Brain microvascular endothelial cell (primary cell): ENCODE measurements at regions not wholly inside any gene's neighbourhood (a gene's known extent, or its start where the extent isn't known, plus 50 kb on each side); places are given as distances from the start of the nearest gene placed in this dataset.

Experiments used
- DNase-seq: peaks from one replicate; pipeline ENCODE4 v3.0.0-alpha.2; 2020
- H3K27ac ChIP-seq: fragments of 250-450 bp; sonication (Bioruptor Pico); 2 replicates; pipeline ENCODE4 v1.5.1; 2020; ENCODE audit warnings: mild to moderate bottlenecking, moderate library complexity
- H3K27me3 ChIP-seq: fragments of 250-450 bp; sonication (Bioruptor Pico); replicated peaks from 2 replicates; pipeline ENCODE4 v1.5.1; 2020; ENCODE audit warnings: mild to moderate bottlenecking
- H3K36me3 ChIP-seq: fragments of 250-450 bp; sonication (Bioruptor Pico); replicated peaks from 2 replicates; pipeline ENCODE4 v1.5.1; 2020; ENCODE audit warnings: mild to moderate bottlenecking
- H3K4me3 ChIP-seq: 2 replicates; pipeline ENCODE4 v1.5.1; 2011; ENCODE audit warnings: low read depth, mild to moderate bottlenecking, control low read depth, low read length, moderate library complexity
- in situ Hi-C: cut with HindIII; loops from 2 replicates; pipeline ENCODE4 v1.10.0; 2017; ENCODE audit warnings: low sequenced_read_pairs, low pct_ligation_motif_present
- TF ChIP-seq, protein P1 (sequence below): IDR thresholded peaks from 2 replicates; pipeline ENCODE4 v1.5.1; 2011; ENCODE audit warnings: low read depth, mild to moderate bottlenecking, moderate library complexity, low read length, control low read depth, inconsistent platforms; ENCODE audit errors: missing control alignments

DNA sequence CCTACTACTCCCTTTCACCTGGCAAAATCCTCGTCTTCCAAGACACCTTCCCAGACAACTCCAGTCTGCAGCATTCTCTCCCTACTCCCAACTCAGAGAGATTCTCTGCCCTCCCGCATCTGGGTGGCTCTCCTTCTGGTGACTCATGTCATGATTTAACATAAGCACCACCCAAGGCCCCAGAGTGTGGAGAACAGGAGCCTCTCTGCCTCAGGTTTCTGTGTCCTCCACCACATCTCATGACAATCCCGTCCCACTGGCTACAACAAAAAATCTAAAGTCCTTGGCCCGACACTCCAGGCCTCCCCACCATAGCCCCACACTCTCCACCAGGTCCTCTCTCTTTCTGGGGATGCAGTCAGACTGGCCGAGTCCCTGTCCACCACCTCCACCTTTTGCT is 197.1 kb downstream of the BCL11A start:
- TF ChIP-seq, protein P1, sequence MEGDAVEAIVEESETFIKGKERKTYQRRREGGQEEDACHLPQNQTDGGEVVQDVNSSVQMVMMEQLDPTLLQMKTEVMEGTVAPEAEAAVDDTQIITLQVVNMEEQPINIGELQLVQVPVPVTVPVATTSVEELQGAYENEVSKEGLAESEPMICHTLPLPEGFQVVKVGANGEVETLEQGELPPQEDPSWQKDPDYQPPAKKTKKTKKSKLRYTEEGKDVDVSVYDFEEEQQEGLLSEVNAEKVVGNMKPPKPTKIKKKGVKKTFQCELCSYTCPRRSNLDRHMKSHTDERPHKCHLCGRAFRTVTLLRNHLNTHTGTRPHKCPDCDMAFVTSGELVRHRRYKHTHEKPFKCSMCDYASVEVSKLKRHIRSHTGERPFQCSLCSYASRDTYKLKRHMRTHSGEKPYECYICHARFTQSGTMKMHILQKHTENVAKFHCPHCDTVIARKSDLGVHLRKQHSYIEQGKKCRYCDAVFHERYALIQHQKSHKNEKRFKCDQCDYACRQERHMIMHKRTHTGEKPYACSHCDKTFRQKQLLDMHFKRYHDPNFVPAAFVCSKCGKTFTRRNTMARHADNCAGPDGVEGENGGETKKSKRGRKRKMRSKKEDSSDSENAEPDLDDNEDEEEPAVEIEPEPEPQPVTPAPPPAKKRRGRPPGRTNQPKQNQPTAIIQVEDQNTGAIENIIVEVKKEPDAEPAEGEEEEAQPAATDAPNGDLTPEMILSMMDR: no peak
- in situ Hi-C loops: no loop called here
- no peak overlapping the region for H3K4me3 ChIP-seq

DNA sequence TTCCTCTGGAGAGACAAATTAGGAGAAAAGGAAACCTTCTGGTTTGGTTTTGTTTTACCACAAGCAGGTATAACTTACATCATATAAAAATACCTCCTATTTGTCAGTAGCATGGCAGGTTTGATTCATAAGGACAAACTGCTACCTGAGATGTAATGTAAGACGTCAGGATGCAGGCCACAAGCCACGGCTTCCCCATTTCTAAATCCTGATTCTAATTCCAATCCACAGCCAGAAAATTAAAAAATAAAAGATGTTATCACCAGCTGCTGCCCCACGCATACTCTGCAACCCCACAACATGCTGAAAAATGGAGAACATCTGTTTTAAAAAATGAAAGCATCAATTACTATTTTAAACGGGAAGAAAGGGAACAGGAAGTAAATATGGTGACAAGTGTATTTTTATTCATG is 197.6 kb downstream of the BCL11A start:
- no peak for DNase-seq
- Histone ChIP-seq H3K4me3 (no peak overlapping the region), H3K36me3 (no peaks in the 10 kb centered on the region), H3K27me3 (no peaks in the 10 kb centered on the region), H3K27ac (no peak overlapping the region)
- TF ChIP-seq, protein P1: no peak
- in situ Hi-C loops: no loop called here

More for the DNA sequence above, 197.1 kb downstream of the BCL11A start:
- DNase-seq: no peak
- Histone ChIP-seq H3K27ac (no peak overlapping the region), H3K27me3 (no peaks in the 10 kb centered on the region), H3K36me3 (no peaks in the 10 kb centered on the region)

DNA sequence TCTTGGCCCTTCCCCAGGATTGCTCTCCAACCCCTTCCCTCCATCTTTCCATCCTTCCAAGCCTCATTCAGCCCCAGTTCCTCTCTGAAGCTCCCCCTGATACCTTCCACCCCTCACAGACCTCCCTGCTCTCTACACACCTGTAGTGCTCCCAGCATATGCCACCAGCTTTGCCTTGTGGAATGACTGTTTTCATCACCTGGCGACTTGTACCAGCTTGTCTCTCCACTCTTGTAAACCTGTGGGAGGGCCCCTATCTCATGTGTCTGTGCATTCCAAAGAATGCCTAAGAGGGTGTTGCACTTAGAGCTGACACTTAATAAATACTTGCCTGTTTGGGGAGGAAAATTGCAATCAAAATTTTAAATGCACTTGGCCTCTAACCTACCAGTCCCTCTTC is 198.7 kb downstream of the BCL11A start:
- Histone ChIP-seq H3K36me3 (no peaks in the 10 kb centered on the region), H3K27ac (no peak overlapping the region), H3K27me3 (no peaks in the 10 kb centered on the region), H3K4me3 (no peak overlapping the region)
- DNase-seq: no peak
- TF ChIP-seq, protein P1: no peak
- in situ Hi-C loops: no loop called here

DNA sequence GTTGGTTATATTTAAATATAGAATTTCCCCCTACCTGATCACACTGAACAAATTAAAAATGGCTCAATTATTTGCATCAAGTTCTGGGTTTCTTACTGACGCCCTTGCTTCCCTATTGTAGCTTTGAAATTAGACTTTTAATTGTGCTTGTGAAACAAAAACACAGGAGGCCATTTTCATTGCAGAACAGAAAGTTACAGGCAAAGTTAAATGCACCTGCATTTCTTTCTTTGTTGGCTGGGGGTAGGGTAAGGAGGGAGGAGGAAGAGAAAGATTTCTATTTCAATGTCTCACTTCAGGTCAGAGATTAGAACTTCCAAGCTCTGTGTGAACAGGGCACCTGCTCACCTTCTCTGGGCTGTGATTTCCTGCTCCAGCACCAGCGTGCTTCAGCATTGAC is 199.6 kb downstream of the BCL11A start:
- in situ Hi-C loops: no loop called here
- no peak overlapping the region for H3K4me3 ChIP-seq
- no peak for DNase-seq
- no peak overlapping the region for H3K27ac ChIP-seq
- no peaks in the 10 kb centered on the region for H3K27me3 ChIP-seq
- H3K36me3 ChIP-seq: no peaks in the 10 kb centered on the region
- TF ChIP-seq, protein P1: no peak

DNA sequence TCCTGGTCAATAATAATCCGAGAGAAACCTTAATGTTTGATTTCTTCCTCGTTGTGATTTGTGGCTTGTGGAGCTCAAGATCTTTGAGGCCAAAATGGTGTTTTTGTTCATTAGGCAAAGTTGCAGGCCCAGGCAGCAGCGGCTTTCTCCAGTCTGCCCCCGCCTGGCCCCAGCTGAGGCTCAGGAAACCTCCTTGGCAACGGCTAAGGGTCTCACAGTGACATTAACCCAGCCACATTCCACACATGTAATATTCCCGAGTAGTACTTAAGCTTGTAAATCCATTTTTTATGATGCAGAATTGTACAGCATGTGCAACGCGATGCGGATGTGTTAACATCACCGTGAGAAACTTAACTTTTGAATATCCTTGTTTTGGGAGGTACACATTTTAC is 200.1 kb downstream of the BCL11A start:
- no peak overlapping the region for H3K27ac ChIP-seq
- no peaks in the 10 kb centered on the region for H3K36me3 ChIP-seq
- no peak for DNase-seq
- H3K4me3 ChIP-seq: no peak overlapping the region
- in situ Hi-C loops: no loop called here
- no peaks in the 10 kb centered on the region for H3K27me3 ChIP-seq
- TF ChIP-seq, protein P1: no peak
